ENCODE measurements at regions not wholly inside any gene's neighbourhood (a gene's known extent, or its start where the extent isn't known, plus 50 kb on each side); places are given as distances from the start of the nearest gene placed in this dataset.

- H3K9me3 Mint-ChIP-seq, result no peaks in the 10 kb centered on the region
- H3K4me1 Mint-ChIP-seq, result peaks cover 30% of the 10 kb centered on the region
- Histone ChIP-seq H3K4me3 (ENCODE audit: low read length) (no peak overlapping the region), H3K36me3 (ENCODE audit: control insufficient read depth, insufficient read depth, low read length) (no peaks in the 10 kb centered on the region), H3K9me3 (ENCODE audit: control insufficient read depth, low read length) (no peaks in the 10 kb centered on the region), H3K27me3 (ENCODE audit: control insufficient read depth, insufficient read depth, low read length, poor library complexity, severe bottlenecking) (no peaks in the 10 kb centered on the region), H3K27ac (ENCODE audit: low read depth, low read length) (no peak overlapping the region), H3K9ac (ENCODE audit: extremely low read depth, low read length, poor library complexity, severe bottlenecking) (no peak overlapping the region), H3K4me1 (ENCODE audit: control insufficient read depth, insufficient read depth, low read length) (peaks cover 4% of the 10 kb centered on the region)
- no peaks in the 10 kb centered on the region for H3K36me3 Mint-ChIP-seq (ENCODE audit: low read depth)
- no peaks in the 10 kb centered on the region for H3K27me3 Mint-ChIP-seq (ENCODE audit: insufficient read depth)
- H3K27ac Mint-ChIP-seq, result no peak overlapping the region
- H3K4me3 Mint-ChIP-seq, result no peak overlapping the region
- no peak for TF ChIP-seq CTCF (conservative IDR thresholded peaks at IDR 0.05)
- 93 to 100% methylated on average over 1 to 2 of the region's 2 CpGs for WGBS, 2 experiments (ENCODE audit: insufficient coverage in 1 of 2, insufficient read length in 1 of 2)
- DNase-seq, result no peak
These were observed 327.1 kb downstream of the PAPSS1 start for GRCh38 chr4:107392951-107393350.

GRCh38 chr4:107392380-107392779 is 327.7 kb downstream of the PAPSS1 start:
- no peak for DNase-seq
- TF ChIP-seq CTCF (conservative IDR thresholded peaks at IDR 0.05), result no peak
- Histone ChIP-seq H3K4me1 (ENCODE audit: control insufficient read depth, insufficient read depth, low read length) (peaks cover 4% of the 10 kb centered on the region), H3K9ac (ENCODE audit: extremely low read depth, low read length, poor library complexity, severe bottlenecking) (no peak overlapping the region), H3K4me3 (ENCODE audit: low read length) (no peak overlapping the region), H3K36me3 (ENCODE audit: control insufficient read depth, insufficient read depth, low read length) (no peaks in the 10 kb centered on the region), H3K9me3 (ENCODE audit: control insufficient read depth, low read length) (no peaks in the 10 kb centered on the region), H3K27ac (ENCODE audit: low read depth, low read length) (no peak overlapping the region), H3K27me3 (ENCODE audit: control insufficient read depth, insufficient read depth, low read length, poor library complexity, severe bottlenecking) (no peaks in the 10 kb centered on the region)
- H3K27me3 Mint-ChIP-seq (ENCODE audit: insufficient read depth), result no peaks in the 10 kb centered on the region
- 92% methylated on average over 2 of the region's 3 CpGs; no CpG with 5 or more reads in 1 of the 2 experiments for WGBS, 2 experiments (ENCODE audit: insufficient coverage in 1 of 2, insufficient read length in 1 of 2)
- H3K4me1 Mint-ChIP-seq, result peaks cover 33% of the 10 kb centered on the region
- H3K9me3 Mint-ChIP-seq, result peaks cover 4% of the 10 kb centered on the region
- H3K27ac Mint-ChIP-seq, result no peak overlapping the region
- H3K4me3 Mint-ChIP-seq, result no peak overlapping the region
- no peaks in the 10 kb centered on the region for H3K36me3 Mint-ChIP-seq (ENCODE audit: low read depth)

- Mint-ChIP-seq H3K9me3 (peaks cover 4% of the 10 kb centered on the region), H3K36me3 (ENCODE audit: low read depth) (no peaks in the 10 kb centered on the region), H3K4me3 (no peak overlapping the region), H3K27ac (no peak overlapping the region), H3K4me1 (peaks cover 33% of the 10 kb centered on the region), H3K27me3 (ENCODE audit: insufficient read depth) (no peaks in the 10 kb centered on the region)
- WGBS, 2 experiments (ENCODE audit: insufficient coverage in 1 of 2, insufficient read length in 1 of 2), result 95 to 97% methylated on average over 2 to 3 of the region's 3 CpGs
- DNase-seq, result no peak
- no peak overlapping the region for H3K27ac ChIP-seq (ENCODE audit: low read depth, low read length)
- H3K4me3 ChIP-seq (ENCODE audit: low read length), result no peak overlapping the region
- no peak for TF ChIP-seq CTCF (conservative IDR thresholded peaks at IDR 0.05)
- H3K36me3 ChIP-seq (ENCODE audit: control insufficient read depth, insufficient read depth, low read length), result no peaks in the 10 kb centered on the region
- H3K9me3 ChIP-seq (ENCODE audit: control insufficient read depth, low read length), result no peaks in the 10 kb centered on the region
- peaks cover 4% of the 10 kb centered on the region for H3K4me1 ChIP-seq (ENCODE audit: control insufficient read depth, insufficient read depth, low read length)
- H3K9ac ChIP-seq (ENCODE audit: extremely low read depth, low read length, poor library complexity, severe bottlenecking), result no peak overlapping the region
- H3K27me3 ChIP-seq (ENCODE audit: control insufficient read depth, insufficient read depth, low read length, poor library complexity, severe bottlenecking), result no peaks in the 10 kb centered on the region
These were observed 328.4 kb downstream of the PAPSS1 start for GRCh38 chr4:107391630-107392028.

Data from endodermal cell (in vitro differentiated cells).